ENCODE measurements at regions not wholly inside any gene's neighbourhood (a gene's known extent, or its start where the extent isn't known, plus 50 kb on each side); places are given as distances from the start of the nearest gene placed in this dataset.

DNA sequence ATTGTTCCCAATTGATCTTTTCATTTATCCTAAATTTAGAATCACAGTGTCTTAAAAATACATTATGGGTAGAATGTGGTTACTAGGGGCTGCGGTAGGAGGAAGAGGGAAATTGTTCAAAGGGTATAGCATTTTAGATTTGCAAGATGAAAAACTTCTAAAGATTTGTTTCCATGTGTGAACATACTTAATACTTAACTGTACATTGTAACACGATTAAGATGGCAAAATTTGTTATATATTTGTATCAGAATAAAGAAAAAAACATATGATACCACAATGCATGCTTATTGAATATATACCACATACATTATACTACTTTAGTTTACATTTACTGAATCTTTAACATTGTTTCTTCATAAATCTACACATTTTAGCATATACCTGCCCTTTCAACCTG is 677.3 kb upstream of the PCDH20 start:
- TF ChIP-seq NR3C1 (CRISPR knock-in tag; IDR thresholded peaks at IDR 0.05) = no peak
- TF ChIP-seq MAZ (IDR thresholded peaks at IDR 0.05; ENCODE audit: borderline replicate concordance, low read depth, low read length) = no peak
- no peak for TF ChIP-seq MAZ (CRISPR knock-in tag; IDR thresholded peaks at IDR 0.05; ENCODE audit: low read depth)
